ENCODE measurements at regions not wholly inside any gene's neighbourhood (a gene's known extent, or its start where the extent isn't known, plus 50 kb on each side); places are given as distances from the start of the nearest gene placed in this dataset.

DNA sequence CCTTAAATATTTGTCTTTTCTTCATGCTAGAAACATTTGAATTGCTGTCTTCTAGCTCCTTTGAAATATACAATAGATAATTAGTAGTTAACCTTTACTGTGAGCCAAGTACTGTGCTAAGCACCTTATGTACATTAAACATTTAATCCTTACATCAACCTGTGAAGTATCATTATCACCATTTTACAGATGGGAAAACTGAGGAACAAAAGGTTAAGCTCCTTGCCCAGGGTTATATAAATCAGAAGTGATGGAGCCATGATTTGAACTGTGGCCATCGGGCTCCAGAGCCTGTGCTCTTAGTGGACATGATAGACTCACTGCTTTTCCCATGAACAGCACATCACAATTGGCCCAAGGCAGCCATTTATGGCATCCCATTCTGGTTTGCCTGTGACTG lies 140.9 kb downstream of the UNC5CL start:
- ATAC-seq (ENCODE audit: insufficient read depth, low FRiP score) (no peak), DNase-seq (no peak)
- TF ChIP-seq, protein P1, sequence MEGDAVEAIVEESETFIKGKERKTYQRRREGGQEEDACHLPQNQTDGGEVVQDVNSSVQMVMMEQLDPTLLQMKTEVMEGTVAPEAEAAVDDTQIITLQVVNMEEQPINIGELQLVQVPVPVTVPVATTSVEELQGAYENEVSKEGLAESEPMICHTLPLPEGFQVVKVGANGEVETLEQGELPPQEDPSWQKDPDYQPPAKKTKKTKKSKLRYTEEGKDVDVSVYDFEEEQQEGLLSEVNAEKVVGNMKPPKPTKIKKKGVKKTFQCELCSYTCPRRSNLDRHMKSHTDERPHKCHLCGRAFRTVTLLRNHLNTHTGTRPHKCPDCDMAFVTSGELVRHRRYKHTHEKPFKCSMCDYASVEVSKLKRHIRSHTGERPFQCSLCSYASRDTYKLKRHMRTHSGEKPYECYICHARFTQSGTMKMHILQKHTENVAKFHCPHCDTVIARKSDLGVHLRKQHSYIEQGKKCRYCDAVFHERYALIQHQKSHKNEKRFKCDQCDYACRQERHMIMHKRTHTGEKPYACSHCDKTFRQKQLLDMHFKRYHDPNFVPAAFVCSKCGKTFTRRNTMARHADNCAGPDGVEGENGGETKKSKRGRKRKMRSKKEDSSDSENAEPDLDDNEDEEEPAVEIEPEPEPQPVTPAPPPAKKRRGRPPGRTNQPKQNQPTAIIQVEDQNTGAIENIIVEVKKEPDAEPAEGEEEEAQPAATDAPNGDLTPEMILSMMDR (IDR thresholded peaks at IDR 0.05; ENCODE audit: control extremely low read depth, extremely low read depth): no peak
- 92 to 97% methylated on average over 1 of the region's 1 CpG for WGBS, 2 donors
- no peak overlapping the region for H3K27ac ChIP-seq (ENCODE audit: low read depth in 1 of 2, low read length in 1 of 2)
- H3K9ac ChIP-seq (ENCODE audit: insufficient read depth in 1 of 2, low read length in 2 of 2): no peak overlapping the region
- no peaks in the 10 kb centered on the region for H3K27me3 ChIP-seq (ENCODE audit: control insufficient read depth in 3 of 3, insufficient read depth in 3 of 3, low read length in 2 of 3)
- H3K4me3 ChIP-seq: no peak overlapping the region
- no peaks in the 10 kb centered on the region for H3K9me3 ChIP-seq (ENCODE audit: control insufficient read depth in 4 of 4, insufficient read depth in 3 of 4, low read length in 3 of 4)
- peaks cover 0 to 6% (median 0%) of the 10 kb centered on the region in 5 donors for H3K4me1 ChIP-seq (ENCODE audit: control insufficient read depth in 5 of 5, insufficient read depth in 5 of 5, low read length in 5 of 5)
- H3K36me3 ChIP-seq (ENCODE audit: control insufficient read depth in 4 of 4, insufficient read depth in 4 of 4, low read length in 4 of 4): no peaks in the 10 kb centered on the region

DNA sequence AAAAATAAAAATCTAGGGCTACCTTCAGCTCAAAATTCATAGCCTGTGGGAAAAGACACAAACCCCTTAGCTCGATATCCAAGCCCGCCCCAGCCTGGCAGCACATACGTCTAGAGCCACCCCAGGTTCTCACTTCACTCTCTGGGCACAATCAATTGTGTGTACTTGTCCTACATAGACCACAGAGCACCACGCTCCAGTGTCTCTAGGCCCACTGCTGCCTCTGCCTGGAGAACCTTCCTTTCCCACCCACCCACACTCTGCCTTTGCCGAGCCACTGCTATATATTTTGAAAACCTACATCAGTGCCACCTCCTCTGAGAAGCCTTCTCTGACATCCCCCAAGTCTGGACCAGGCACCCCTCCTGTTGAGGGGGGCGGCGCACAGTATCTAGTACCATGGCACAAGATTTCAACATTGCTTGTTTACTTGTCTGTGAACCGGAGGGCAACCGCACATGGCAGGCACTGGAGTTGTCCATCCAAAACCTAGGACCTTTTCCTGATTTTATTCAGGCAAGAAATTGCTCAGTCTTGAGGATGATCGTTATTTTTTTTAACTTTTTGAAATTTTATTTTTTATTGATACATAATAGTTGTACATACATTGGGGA lies 141.5 kb downstream of the UNC5CL start:
- H3K27ac ChIP-seq (ENCODE audit: low read depth in 1 of 2, low read length in 1 of 2): no peak overlapping the region

DNA sequence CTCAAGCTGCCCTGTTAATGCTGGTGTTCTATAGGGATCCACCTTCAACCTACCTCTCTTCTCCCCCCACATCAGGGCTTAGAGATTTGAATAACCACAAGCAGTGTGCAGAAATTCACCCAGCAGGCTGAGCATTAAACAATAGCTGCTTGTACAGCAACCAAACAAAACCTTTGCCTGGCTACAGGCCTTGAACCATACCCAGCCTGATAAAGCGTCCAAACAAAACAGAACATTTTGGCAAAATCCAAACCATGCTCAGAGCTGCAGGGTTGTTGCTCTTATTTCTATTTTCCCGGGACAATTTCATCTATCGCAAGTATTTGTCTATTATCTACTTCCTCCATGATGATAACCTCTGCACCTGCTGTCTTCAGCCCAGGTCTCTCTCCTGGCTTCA lies 142.3 kb downstream of the UNC5CL start:
- no peak for DNase-seq
- no peaks in the 10 kb centered on the region for H3K9me3 ChIP-seq (ENCODE audit: control insufficient read depth in 4 of 4, insufficient read depth in 3 of 4, low read length in 3 of 4)
- H3K36me3 ChIP-seq (ENCODE audit: control insufficient read depth in 4 of 4, insufficient read depth in 4 of 4, low read length in 4 of 4): no peaks in the 10 kb centered on the region
- no peak overlapping the region for H3K9ac ChIP-seq (ENCODE audit: insufficient read depth in 1 of 2, low read length in 2 of 2)
- ATAC-seq (ENCODE audit: insufficient read depth, low FRiP score): no peak
- no peak overlapping the region for H3K27ac ChIP-seq (ENCODE audit: low read depth in 1 of 2, low read length in 1 of 2)
- H3K4me1 ChIP-seq (ENCODE audit: control insufficient read depth in 5 of 5, insufficient read depth in 5 of 5, low read length in 5 of 5): peaks cover 0 to 6% (median 0%) of the 10 kb centered on the region in 5 donors
- H3K4me3 ChIP-seq: no peak overlapping the region
- no peaks in the 10 kb centered on the region for H3K27me3 ChIP-seq (ENCODE audit: control insufficient read depth in 3 of 3, insufficient read depth in 3 of 3, low read length in 2 of 3)
- 85 to 95% methylated on average over 3 of the region's 3 CpGs for WGBS, 2 donors
- TF ChIP-seq, protein P1 (IDR thresholded peaks at IDR 0.05; ENCODE audit: control extremely low read depth, extremely low read depth): no peak

More for the DNA sequence above, 141.5 kb downstream of the UNC5CL start:
- H3K9ac ChIP-seq (ENCODE audit: insufficient read depth in 1 of 2, low read length in 2 of 2): no peak overlapping the region
- no peak overlapping the region for H3K4me3 ChIP-seq
- peaks cover 0 to 6% (median 0%) of the 10 kb centered on the region in 5 donors for H3K4me1 ChIP-seq (ENCODE audit: control insufficient read depth in 5 of 5, insufficient read depth in 5 of 5, low read length in 5 of 5)
- 94 to 96% methylated on average over 10 of the region's 10 CpGs for WGBS, 2 donors
- no peaks in the 10 kb centered on the region for H3K9me3 ChIP-seq (ENCODE audit: control insufficient read depth in 4 of 4, insufficient read depth in 3 of 4, low read length in 3 of 4)
- ATAC-seq (ENCODE audit: insufficient read depth, low FRiP score) (no peak), DNase-seq (no peak)
- TF ChIP-seq, protein P1 (IDR thresholded peaks at IDR 0.05; ENCODE audit: control extremely low read depth, extremely low read depth): no peak
- no peaks in the 10 kb centered on the region for H3K36me3 ChIP-seq (ENCODE audit: control insufficient read depth in 4 of 4, insufficient read depth in 4 of 4, low read length in 4 of 4)
- no peaks in the 10 kb centered on the region for H3K27me3 ChIP-seq (ENCODE audit: control insufficient read depth in 3 of 3, insufficient read depth in 3 of 3, low read length in 2 of 3)
